Large intestine (tissue), 3 donors: ENCODE measurements at regions not wholly inside any gene's neighbourhood (a gene's known extent, or its start where the extent isn't known, plus 50 kb on each side); places are given as distances from the start of the nearest gene placed in this dataset.

ENCODE experiments used
- DNase-seq, 2 donors: peaks; one replicate each; pipeline versions ENCODE4 v3.0.0 to v3.0.0-alpha.2; 2013
- H3K27ac ChIP-seq: one replicate; pipeline ENCODE4 v1.5.1; 2013; ENCODE audit warnings: low read length
- H3K27me3 ChIP-seq: 2 replicates; pipeline ENCODE4 v1.6.1; 2013; ENCODE audit warnings: low read length; ENCODE audit not compliant: control insufficient read depth, insufficient read depth
- H3K36me3 ChIP-seq: 2 replicates; pipeline ENCODE4 v1.6.1; 2013; ENCODE audit warnings: low read length; ENCODE audit not compliant: control insufficient read depth, insufficient read depth
- H3K4me1 ChIP-seq: one replicate; pipeline ENCODE4 v1.6.1; 2013; ENCODE audit warnings: low read length; ENCODE audit not compliant: control insufficient read depth, insufficient read depth
- H3K4me3 ChIP-seq: one replicate; pipeline ENCODE4 v1.5.1; 2013; ENCODE audit warnings: low read length
- H3K9me3 ChIP-seq: one replicate; pipeline ENCODE4 v1.6.1; 2013; ENCODE audit warnings: mild to moderate bottlenecking, low read depth, low read length, moderate library complexity; ENCODE audit not compliant: control insufficient read depth
- WGBS: methylation state at CpG from one replicate; pipeline ENCODE4 v1.1.5; 2013; ENCODE audit warnings: low lambda C conversion rate; ENCODE audit not compliant: insufficient coverage; 5-methylcytosine and 5-hydroxymethylcytosine counted together

GRCh38 chr4:19945501-19945900 lies 306.2 kb upstream of the SLIT2 start:
- H3K4me1 ChIP-seq: no peaks in the 10 kb centered on the region
- WGBS: no CpG with 5 or more reads among the region's 2 CpGs
- no peak overlapping the region for H3K27ac ChIP-seq
- H3K27me3 ChIP-seq: no peaks in the 10 kb centered on the region
- no peaks in the 10 kb centered on the region for H3K36me3 ChIP-seq
- no peak for DNase-seq
- H3K9me3 ChIP-seq: no peaks in the 10 kb centered on the region
- no peak overlapping the region for H3K4me3 ChIP-seq

- no peaks in the 10 kb centered on the region for H3K36me3 ChIP-seq
- H3K9me3 ChIP-seq: no peaks in the 10 kb centered on the region
- H3K4me3 ChIP-seq: no peak overlapping the region
- H3K4me1 ChIP-seq: no peaks in the 10 kb centered on the region
- DNase-seq: no peak
- WGBS: 80% methylated on average over 1 of the region's 2 CpGs
- H3K27me3 ChIP-seq: no peaks in the 10 kb centered on the region
- no peak overlapping the region for H3K27ac ChIP-seq
These were observed 306.9 kb upstream of the SLIT2 start for GRCh38 chr4:19944806-19945205.

GRCh38 chr4:19944251-19944650 lies 307.5 kb upstream of the SLIT2 start:
- Histone ChIP-seq H3K27me3 (no peaks in the 10 kb centered on the region), H3K4me3 (no peak overlapping the region), H3K36me3 (no peaks in the 10 kb centered on the region), H3K27ac (no peak overlapping the region), H3K4me1 (no peaks in the 10 kb centered on the region), H3K9me3 (no peaks in the 10 kb centered on the region)
- no peak for DNase-seq

GRCh38 chr4:19941434-19941833 lies 310.3 kb upstream of the SLIT2 start:
- no peak overlapping the region for H3K4me3 ChIP-seq
- no peaks in the 10 kb centered on the region for H3K27me3 ChIP-seq
- no peak overlapping the region for H3K27ac ChIP-seq
- no peaks in the 10 kb centered on the region for H3K36me3 ChIP-seq
- H3K4me1 ChIP-seq: no peaks in the 10 kb centered on the region
- 80% methylated on average over 1 of the region's 2 CpGs for WGBS
- no peaks in the 10 kb centered on the region for H3K9me3 ChIP-seq
- DNase-seq: no peak

GRCh38 chr4:19940861-19941260 lies 310.8 kb upstream of the SLIT2 start:
- no peak for DNase-seq
- Histone ChIP-seq H3K4me1 (no peaks in the 10 kb centered on the region), H3K9me3 (no peaks in the 10 kb centered on the region), H3K27me3 (no peaks in the 10 kb centered on the region), H3K36me3 (no peaks in the 10 kb centered on the region), H3K27ac (no peak overlapping the region), H3K4me3 (no peak overlapping the region)
- WGBS: 100% methylated on average over 1 of the region's 1 CpG

DNA sequence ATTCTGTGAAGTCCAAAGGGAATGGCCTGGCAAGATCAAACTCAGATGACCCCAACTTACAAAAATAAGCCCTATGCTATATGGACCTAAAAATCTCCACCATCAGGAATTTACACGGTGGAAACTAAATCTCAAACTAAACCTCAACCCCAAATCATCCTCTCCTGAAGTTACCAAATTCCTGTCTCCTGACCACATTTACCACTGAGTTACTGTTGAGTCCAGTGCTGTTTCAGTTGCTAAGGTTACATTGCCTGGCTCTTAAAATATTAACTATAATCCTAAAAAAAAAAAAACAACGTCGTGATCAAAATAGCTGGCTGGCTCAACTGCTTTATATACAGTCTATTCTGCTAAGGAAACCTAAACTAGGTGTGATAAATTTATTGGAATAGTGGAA lies 315.2 kb upstream of the SLIT2 start:
- no peak for DNase-seq
- Histone ChIP-seq H3K4me3 (no peak overlapping the region), H3K9me3 (no peaks in the 10 kb centered on the region), H3K27ac (no peak overlapping the region), H3K36me3 (no peaks in the 10 kb centered on the region), H3K4me1 (no peaks in the 10 kb centered on the region), H3K27me3 (no peaks in the 10 kb centered on the region)
- 80% methylated on average over 1 of the region's 3 CpGs for WGBS

DNA sequence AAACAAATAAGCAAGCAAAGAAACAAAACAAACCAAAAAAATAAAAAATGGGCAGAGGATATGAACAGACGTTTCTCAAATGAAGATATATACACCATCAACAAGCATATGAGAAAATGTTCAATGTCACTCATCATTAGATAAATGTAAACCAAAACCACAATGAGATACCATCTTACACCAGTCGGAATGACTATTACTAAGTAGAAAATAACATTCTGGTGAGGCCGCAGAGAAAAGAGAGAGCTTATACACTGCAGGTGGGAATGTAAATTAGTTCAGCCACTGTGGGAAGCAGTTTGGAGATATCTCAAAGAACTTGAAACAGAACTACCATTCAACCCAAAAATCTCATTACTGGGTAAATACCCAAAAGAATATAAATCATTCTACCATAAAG lies 321.0 kb upstream of the SLIT2 start:
- Histone ChIP-seq H3K4me1 (no peaks in the 10 kb centered on the region), H3K27me3 (no peaks in the 10 kb centered on the region), H3K9me3 (no peaks in the 10 kb centered on the region), H3K27ac (no peak overlapping the region), H3K4me3 (no peak overlapping the region), H3K36me3 (no peaks in the 10 kb centered on the region)
- WGBS: 100% methylated on average over 2 of the region's 3 CpGs
- DNase-seq: no peak

- Histone ChIP-seq H3K9me3 (no peaks in the 10 kb centered on the region), H3K36me3 (no peaks in the 10 kb centered on the region), H3K4me1 (no peaks in the 10 kb centered on the region), H3K4me3 (no peak overlapping the region), H3K27me3 (no peaks in the 10 kb centered on the region), H3K27ac (no peak overlapping the region)
- WGBS: no CpG with 5 or more reads among the region's 4 CpGs
- DNase-seq: no peak
These were observed 324.3 kb upstream of the SLIT2 start for GRCh38 chr4:19927381-19927780.

DNA sequence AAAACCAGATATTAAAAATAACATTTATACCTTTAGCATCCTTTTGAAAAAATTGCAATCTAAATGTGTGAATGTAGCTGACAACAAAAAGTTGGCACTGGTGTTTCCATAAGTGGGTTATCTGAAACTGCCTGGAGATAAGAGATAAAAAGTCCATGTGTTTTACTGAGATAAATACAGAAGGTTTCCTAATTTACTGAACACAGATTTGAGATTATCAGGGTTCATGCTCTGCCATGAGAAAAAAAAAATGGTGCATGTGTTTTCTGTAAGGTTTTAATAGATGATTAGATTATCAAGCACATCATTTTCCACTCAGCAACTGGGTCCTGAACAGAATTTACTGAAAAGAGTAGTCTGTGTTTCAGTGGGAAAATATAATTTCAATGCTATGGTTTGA lies 326.2 kb upstream of the SLIT2 start:
- Histone ChIP-seq H3K9me3 (no peaks in the 10 kb centered on the region), H3K36me3 (no peaks in the 10 kb centered on the region), H3K27me3 (no peaks in the 10 kb centered on the region), H3K27ac (no peak overlapping the region), H3K4me1 (no peaks in the 10 kb centered on the region), H3K4me3 (no peak overlapping the region)
- DNase-seq: no peak

- Histone ChIP-seq H3K36me3 (no peaks in the 10 kb centered on the region), H3K4me3 (no peak overlapping the region), H3K4me1 (no peaks in the 10 kb centered on the region), H3K9me3 (no peaks in the 10 kb centered on the region), H3K27me3 (no peaks in the 10 kb centered on the region), H3K27ac (no peak overlapping the region)
- no peak for DNase-seq
- no CpG with 5 or more reads among the region's 1 CpG for WGBS
These were observed 326.9 kb upstream of the SLIT2 start for GRCh38 chr4:19924761-19925160.

DNA sequence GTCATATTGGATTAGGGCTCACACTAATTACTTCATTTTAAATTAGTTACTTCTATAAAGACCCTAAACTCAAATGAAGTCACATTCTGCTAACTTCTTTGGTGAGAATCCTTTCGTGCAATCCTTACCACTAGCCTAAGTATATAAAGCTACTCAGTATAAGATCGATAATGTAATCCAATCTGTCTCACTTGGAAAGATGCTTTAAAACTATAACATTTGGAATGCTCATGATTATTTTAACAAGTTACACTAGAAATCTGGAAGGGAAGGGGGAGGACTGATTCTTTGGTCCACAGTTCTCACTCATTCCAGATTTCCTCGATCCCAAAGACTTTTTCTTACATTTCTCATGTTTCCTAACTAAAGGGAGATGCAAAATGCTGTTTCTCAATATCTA lies 336.4 kb upstream of the SLIT2 start:
- Histone ChIP-seq H3K27ac (no peak overlapping the region), H3K36me3 (no peaks in the 10 kb centered on the region), H3K4me3 (no peak overlapping the region), H3K4me1 (no peaks in the 10 kb centered on the region), H3K9me3 (no peaks in the 10 kb centered on the region), H3K27me3 (no peaks in the 10 kb centered on the region)
- DNase-seq: no peak
- WGBS: no CpG with 5 or more reads among the region's 3 CpGs
